GM23338 (cell line): ENCODE measurements at regions not wholly inside any gene's neighbourhood (a gene's known extent, or its start where the extent isn't known, plus 50 kb on each side); places are given as distances from the start of the nearest gene placed in this dataset.

ENCODE experiments used
- ATAC-seq: fragments of 200-7000 bp; cut with Tn5 transposase; 3 replicates; pipeline ENCODE4 v1.9.1; 2020
- DNase-seq: peaks from one replicate; pipeline ENCODE4 v3.0.0-alpha.2; 2015; ENCODE audit warnings: low spot score
- H2AFZ ChIP-seq: fragments of 200-600 bp; sonication (generic); 2 replicates; pipeline ENCODE4 v1.8.0; 2016; ENCODE audit warnings: antibody characterized with exemption, mild to moderate bottlenecking, moderate library complexity
- H3F3A ChIP-seq: fragments of 200-600 bp; sonication (generic); replicated peaks from 2 replicates; pipeline ENCODE4 v1.8.0; 2017; ENCODE audit warnings: antibody characterized with exemption, mixed run types, low read depth
- H3K27ac ChIP-seq: fragments of 200-600 bp; sonication (generic); 2 replicates; pipeline ENCODE4 v1.6.1; 2016; ENCODE audit warnings: low read depth
- H3K27me3 ChIP-seq: fragments of 200-600 bp; sonication (generic); 2 replicates; pipeline ENCODE4 v1.8.0; 2016; ENCODE audit warnings: mild to moderate bottlenecking, mixed run types, moderate library complexity; ENCODE audit not compliant: insufficient read depth
- H3K36me3 ChIP-seq: fragments of 200-600 bp; sonication (generic); 2 replicates; pipeline ENCODE4 v1.8.0; 2016; ENCODE audit warnings: mild to moderate bottlenecking; ENCODE audit not compliant: insufficient read depth
- H3K4me1 ChIP-seq: fragments of 200-600 bp; sonication (generic); 2 replicates; pipeline ENCODE4 v1.8.0; 2016; ENCODE audit warnings: mild to moderate bottlenecking, moderate library complexity; ENCODE audit not compliant: insufficient read depth
- H3K4me2 ChIP-seq: fragments of 200-600 bp; sonication (generic); 2 replicates; pipeline ENCODE4 v1.7.1; 2017; ENCODE audit warnings: mixed run types
- H3K4me3 ChIP-seq: fragments of 200-600 bp; sonication (generic); 2 replicates; pipeline ENCODE4 v1.6.1; 2016; ENCODE audit warnings: mixed run types
- H3K79me2 ChIP-seq: fragments of 200-600 bp; sonication (generic); replicated peaks from 2 replicates; pipeline ENCODE4 v1.8.0; 2017; ENCODE audit warnings: mild to moderate bottlenecking; ENCODE audit not compliant: insufficient read depth
- H3K9me2 ChIP-seq: fragments of 200-600 bp; sonication (generic); 2 replicates; pipeline ENCODE4 v1.8.0; 2017; ENCODE audit not compliant: insufficient read depth
- H4K20me1 ChIP-seq: fragments of 200-600 bp; sonication (generic); replicated peaks from 2 replicates; pipeline ENCODE4 v1.8.0; 2017; ENCODE audit warnings: mild to moderate bottlenecking; ENCODE audit not compliant: insufficient read depth
- H3K27ac Mint-ChIP-seq: 2 replicates; pipeline ENCODE4 v1.8.0; 2020; ENCODE audit warnings: inconsistent platforms, mild to moderate bottlenecking, moderate library complexity, mixed read lengths
- H3K27me3 Mint-ChIP-seq: 3 replicates; pipeline ENCODE4 v1.8.0; 2022; ENCODE audit warnings: low read depth, mild to moderate bottlenecking, moderate library complexity, mixed read lengths, inconsistent platforms; ENCODE audit not compliant: insufficient read depth, poor library complexity
- H3K36me3 Mint-ChIP-seq: 3 replicates; pipeline ENCODE4 v1.8.0; 2021; ENCODE audit warnings: low read depth, mild to moderate bottlenecking, inconsistent platforms, moderate library complexity, mixed read lengths
- H3K4me1 Mint-ChIP-seq: 3 replicates; pipeline ENCODE4 v1.8.0; 2020; ENCODE audit warnings: mild to moderate bottlenecking, inconsistent platforms, mixed read lengths
- H3K4me3 Mint-ChIP-seq: 3 replicates; pipeline ENCODE4 v1.8.0; 2021; ENCODE audit warnings: moderate library complexity, mild to moderate bottlenecking, inconsistent platforms, mixed read lengths
- H3K9me3 Mint-ChIP-seq: 3 replicates; pipeline ENCODE4 v1.8.0; 2020; ENCODE audit warnings: moderate library complexity, mild to moderate bottlenecking, inconsistent platforms, mixed read lengths
- CTCF ChIP-seq, 2 experiments: fragments of 200-600 bp in 1 of 2; sonication (generic) in 1 of 2; conservative IDR thresholded peaks; 2 replicates each; pipeline versions ENCODE4 v1.5.1 to v1.6.1; 2016 to 2017; ENCODE audit warnings: antibody characterized with exemption in 2 of 2, low read depth in 2 of 2, mild to moderate bottlenecking in 2 of 2, moderate library complexity in 1 of 2
- EZH2 ChIP-seq: fragments of 200-600 bp; sonication (generic); IDR thresholded peaks from one replicate; pipeline ENCODE4 v1.8.0; 2017; ENCODE audit warnings: antibody characterized with exemption, mild to moderate bottlenecking, low read depth; ENCODE audit not compliant: unreplicated experiment
- JUNB ChIP-seq: IDR thresholded peaks from one replicate; pipeline ENCODE4 v1.6.1; 2016; ENCODE audit warnings: antibody characterized with exemption; ENCODE audit not compliant: unreplicated experiment
- REST ChIP-seq: IDR thresholded peaks from one replicate; pipeline ENCODE4 v1.6.1; 2018; ENCODE audit warnings: antibody characterized with exemption; ENCODE audit not compliant: unreplicated experiment
- ZNF114 ChIP-seq: fragments of 250-450 bp; sonication (Bioruptor Pico); IDR thresholded peaks from 2 replicates; pipeline ENCODE4 v1.5.0; 2020; ENCODE audit warnings: mild to moderate bottlenecking, moderate library complexity
- ZNF462 ChIP-seq: fragments of 250-450 bp; sonication (Bioruptor Pico); IDR thresholded peaks from 2 replicates; pipeline ENCODE4 v1.5.0; 2020; ENCODE audit warnings: mild to moderate bottlenecking, moderate library complexity

- Mint-ChIP-seq H3K4me1 (no peaks in the 10 kb centered on the region), H3K36me3 (no peaks in the 10 kb centered on the region), H3K9me3 (no peaks in the 10 kb centered on the region), H3K4me3 (no peak overlapping the region), H3K27ac (no peak overlapping the region), H3K27me3 (no peaks in the 10 kb centered on the region)
- no peak overlapping the region for H3K27ac ChIP-seq
- H4K20me1 ChIP-seq: no peaks in the 10 kb centered on the region
- no peaks in the 10 kb centered on the region for H3K79me2 ChIP-seq
- H3K4me1 ChIP-seq: no peaks in the 10 kb centered on the region
- no peaks in the 10 kb centered on the region for H3K27me3 ChIP-seq
- no peaks in the 10 kb centered on the region for H3F3A ChIP-seq
- ATAC-seq (no peak), DNase-seq (no peak)
- H3K4me3 ChIP-seq: no peak overlapping the region
- TF ChIP-seq ZNF114 (no peak), JUNB (no peak), ZNF462 (CRISPR knock-in tag) (no peak), EZH2 (no peak)
- H3K4me2 ChIP-seq: no peak overlapping the region
- no peak overlapping the region for H2AFZ ChIP-seq
- H3K9me2 ChIP-seq: no peaks in the 10 kb centered on the region
- no peaks in the 10 kb centered on the region for H3K36me3 ChIP-seq
Observed at GRCh38 chr2:21730141-21730540, 606.4 kb downstream of the TDRD15 start.

DNA sequence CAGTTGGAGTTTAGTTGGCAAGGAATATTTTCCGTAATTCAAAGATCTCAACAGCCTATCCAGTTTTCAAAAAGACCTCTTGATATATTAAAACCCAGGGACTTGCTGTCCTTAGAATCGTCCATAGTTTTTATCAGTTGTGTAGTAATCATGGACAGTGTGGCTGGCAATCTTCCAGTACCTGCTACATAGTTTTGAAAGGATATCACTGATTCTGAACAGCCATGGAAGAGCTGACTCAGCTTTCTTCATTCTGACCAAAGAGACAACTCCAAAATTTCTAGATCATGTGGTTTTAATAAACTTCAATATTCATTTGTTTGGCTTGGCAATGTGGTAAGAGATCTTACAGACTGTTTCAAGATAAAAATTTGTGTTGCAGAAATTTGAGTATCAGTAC, 616.7 kb downstream of the TDRD15 start:
- Histone ChIP-seq H3K4me2 (no peak overlapping the region), H3F3A (no peaks in the 10 kb centered on the region), H3K9me2 (no peaks in the 10 kb centered on the region), H3K4me1 (no peaks in the 10 kb centered on the region), H3K36me3 (no peaks in the 10 kb centered on the region), H3K27ac (no peak overlapping the region), H4K20me1 (no peaks in the 10 kb centered on the region), H3K27me3 (no peaks in the 10 kb centered on the region), H3K4me3 (no peak overlapping the region), H2AFZ (no peak overlapping the region), H3K79me2 (no peaks in the 10 kb centered on the region)
- Mint-ChIP-seq H3K27ac (no peak overlapping the region), H3K4me3 (no peak overlapping the region), H3K9me3 (0 out of 3 replicates have a peak, but pooled peaks cover under 1% of the 10 kb centered on the region), H3K4me1 (no peaks in the 10 kb centered on the region), H3K36me3 (no peaks in the 10 kb centered on the region), H3K27me3 (no peaks in the 10 kb centered on the region)
- no peak for ATAC-seq
- no peak for DNase-seq
- TF ChIP-seq REST (no peak), CTCF (conservative IDR thresholded peaks at IDR 0.05; ENCODE audit: low read depth in 2 of 2) (no peak)
